ENCODE measurements at regions not wholly inside any gene's neighbourhood (a gene's known extent, or its start where the extent isn't known, plus 50 kb on each side); places are given as distances from the start of the nearest gene placed in this dataset.

- WGBS, 3 donors: 92 to 96% (median 93%) methylated on average over 4 of the region's 4 CpGs
- no peaks in the 10 kb centered on the region for H3K9me3 ChIP-seq
- TF ChIP-seq CTCF (IDR thresholded peaks at IDR 0.05): no peak
These were observed 329.1 kb downstream of the SAMD5 start for GRCh38 chr6:147837540-147837939.

GRCh38 chr6:147839708-147840610 lies 331.5 kb downstream of the SAMD5 start:
- no peak for TF ChIP-seq CTCF (IDR thresholded peaks at IDR 0.05)
- no peaks in the 10 kb centered on the region for H3K9me3 ChIP-seq
- WGBS, 3 donors: 55 to 61% (median 61%) methylated on average over 2 of the region's 2 CpGs
- no peak overlapping the region for H3K4me3 ChIP-seq
- no peaks in the 10 kb centered on the region for H3K4me1 ChIP-seq
- DNase-seq (no peak), ATAC-seq (no peak)
- no peaks in the 10 kb centered on the region for H3K36me3 ChIP-seq (ENCODE audit: insufficient read depth in 1 of 2, low read depth in 1 of 2)
- H3K27me3 ChIP-seq (ENCODE audit: insufficient read depth in 3 of 3, low read length in 2 of 3): no peaks in the 10 kb centered on the region
- H3K27ac ChIP-seq: no peak overlapping the region
- intact Hi-C loops (cut with DNase I): no loop called here

More at GRCh38 chr6:147837540-147837939, 329.1 kb downstream of the SAMD5 start:
- no peak overlapping the region for H3K4me3 ChIP-seq
- DNase-seq: no peak
- H3K27me3 ChIP-seq (ENCODE audit: insufficient read depth in 3 of 3, low read length in 2 of 3): no peaks in the 10 kb centered on the region
- intact Hi-C loops (cut with DNase I): no loop called here
- no peak for ATAC-seq
- H3K36me3 ChIP-seq (ENCODE audit: insufficient read depth in 1 of 2, low read depth in 1 of 2): no peaks in the 10 kb centered on the region
- no peak overlapping the region for H3K27ac ChIP-seq
- H3K4me1 ChIP-seq: no peaks in the 10 kb centered on the region

GRCh38 chr6:147841547-147842148 lies 333.2 kb downstream of the SAMD5 start:
- Histone ChIP-seq H3K36me3 (ENCODE audit: insufficient read depth in 1 of 2, low read depth in 1 of 2) (no peaks in the 10 kb centered on the region), H3K4me1 (no peaks in the 10 kb centered on the region), H3K9me3 (no peaks in the 10 kb centered on the region), H3K27ac (no peak overlapping the region), H3K27me3 (ENCODE audit: insufficient read depth in 3 of 3, low read length in 2 of 3) (no peaks in the 10 kb centered on the region), H3K4me3 (no peak overlapping the region)
- intact Hi-C loops (cut with DNase I): no loop called here
- no peak for DNase-seq
- ATAC-seq: no peak
- 40 to 41% (median 41%) methylated on average over 1 of the region's 1 CpG for WGBS, 3 donors
- no peak for TF ChIP-seq CTCF (IDR thresholded peaks at IDR 0.05)

GRCh38 chr6:147849401-147850330 lies 341.2 kb downstream of the SAMD5 start:
- Histone ChIP-seq H3K27ac (no peak overlapping the region), H3K27me3 (ENCODE audit: insufficient read depth in 3 of 3, low read length in 2 of 3) (no peaks in the 10 kb centered on the region), H3K9me3 (no peaks in the 10 kb centered on the region), H3K4me3 (no peak overlapping the region), H3K4me1 (no peaks in the 10 kb centered on the region), H3K36me3 (ENCODE audit: insufficient read depth in 1 of 2, low read depth in 1 of 2) (no peaks in the 10 kb centered on the region)
- no peak for DNase-seq
- no peak for ATAC-seq
- no peak for TF ChIP-seq CTCF (IDR thresholded peaks at IDR 0.05)
- 64 to 74% (median 71%) methylated on average over 10 of the region's 10 CpGs for WGBS, 3 donors
- intact Hi-C loops (cut with DNase I): no loop called here
